VCaP (cell line): ENCODE measurements at regions not wholly inside any gene's neighbourhood (a gene's known extent, or its start where the extent isn't known, plus 50 kb on each side); places are given as distances from the start of the nearest gene placed in this dataset.

Source experiments
- H3K27ac ChIP-seq: fragments of 450-650 bp; 2 replicates; pipeline ENCODE4 v1.5.1; 2017
- CTCF ChIP-seq: fragments of 450-650 bp; conservative IDR thresholded peaks from 2 replicates; pipeline ENCODE4 v1.5.1; 2017; ENCODE audit warnings: mild to moderate bottlenecking, moderate library complexity

- no peak for TF ChIP-seq CTCF
- H3K27ac ChIP-seq, result no peak overlapping the region
These were observed 609.1 kb upstream of the GRM7 start for GRCh38 chr3:6251612-6252400.

GRCh38 chr3:6254490-6254889 lies 606.4 kb upstream of the GRM7 start:
- TF ChIP-seq CTCF, result no peak
- no peak overlapping the region for H3K27ac ChIP-seq

- no peak overlapping the region for H3K27ac ChIP-seq
- no peak for TF ChIP-seq CTCF
These were observed 605.7 kb upstream of the GRM7 start for GRCh38 chr3:6255229-6255628.

- no peak overlapping the region for H3K27ac ChIP-seq
These were observed 600.2 kb upstream of the GRM7 start for GRCh38 chr3:6260551-6261191.

GRCh38 chr3:6262010-6262409 lies 598.9 kb upstream of the GRM7 start:
- TF ChIP-seq CTCF, result no peak
- no peak overlapping the region for H3K27ac ChIP-seq

More at GRCh38 chr3:6260551-6261191, 600.2 kb upstream of the GRM7 start:
- no peak for TF ChIP-seq CTCF

GRCh38 chr3:6264036-6264435 lies 596.9 kb upstream of the GRM7 start:
- TF ChIP-seq CTCF, result no peak
- no peak overlapping the region for H3K27ac ChIP-seq

- no peak overlapping the region for H3K27ac ChIP-seq
- no peak for TF ChIP-seq CTCF
These were observed 596.0 kb upstream of the GRM7 start for GRCh38 chr3:6264906-6265305.
